K562 (cell line): ENCODE measurements at regions not wholly inside any gene's neighbourhood (a gene's known extent, or its start where the extent isn't known, plus 50 kb on each side); places are given as distances from the start of the nearest gene placed in this dataset.

Experiments
- ATAC-seq: fragments of 200-7000 bp; cut with Tn5 transposase; 3 replicates; pipeline ENCODE4 v1.9.1; 2020; ENCODE audit warnings: moderate library complexity
- BruUV-seq: library from RNA; stranded (reverse); fragments of 400-500 nt; replicated peaks from 2 replicates; lab custom pipeline; 2021; lab: Mats Ljungman, UMichigan
- CTCF ChIA-PET: fragments of 300-600 bp; formaldehyde crosslinking; extraction: SDS; loops from one replicate; lab custom pipeline; 2021; ENCODE audit warnings: low intra/inter-chr PET ratio; lab: Yijun Ruan, JAX
- POLR2A ChIA-PET: fragments of 300-600, 350-650 bp; sonication (Branson Sonifier 250); formaldehyde crosslinking; extraction: SDS; loops from one replicate; lab custom pipeline; 2021; ENCODE audit warnings: antibody characterized with exemption, inconsistent platforms; lab: Yijun Ruan, JAX
- DNase-seq, 4 experiments: peaks; one replicate each; pipeline versions ENCODE4 v3.0.0 to v3.0.0-alpha.2; 2011 to 2018; ENCODE audit warnings: low spot score in 3 of 4, mixed read lengths in 3 of 4; ENCODE audit errors: extremely low read depth in 1 of 4
- FAIRE-seq: peaks from 2 replicates; lab custom pipeline; 2011; peaks lifted over from hg19 to GRCh38; lab: Jason Lieb, UNC
- H2AFZ ChIP-seq: 2 replicates; pipeline ENCODE4 v1.6.0; 2011; ENCODE audit warnings: low read depth, low read length, control low read depth, inconsistent platforms
- H3K27ac ChIP-seq: fragments of 200-600 bp; 3 replicates; pipeline ENCODE4 v1.8.0; 2011; ENCODE audit warnings: low read depth, mild to moderate bottlenecking, control low read depth, inconsistent platforms, low read length, moderate library complexity, mixed read lengths; ENCODE audit errors: extremely low read depth
- H3K27me3 ChIP-seq, 2 experiments: fragments of 300-600 bp in 1 of 2; 2 replicates in 1 of 2; 3 replicates in 1 of 2; pipeline versions ENCODE4 v1.6.0 to v1.8.0; 2011; ENCODE audit warnings: inconsistent platforms in 2 of 2, low read length in 2 of 2, mild to moderate bottlenecking in 1 of 2, mixed read lengths in 1 of 2, moderate library complexity in 1 of 2; ENCODE audit not compliant: control insufficient read depth in 2 of 2, insufficient read depth in 2 of 2
- H3K36me3 ChIP-seq: fragments of 300-600 bp; 3 replicates; pipeline ENCODE4 v1.8.0; 2011; ENCODE audit warnings: mild to moderate bottlenecking, low read length, inconsistent platforms; ENCODE audit not compliant: control insufficient read depth, insufficient read depth
- H3K4me1 ChIP-seq, 2 experiments: fragments of 200-600 bp in 1 of 2; replicated peaks in 1 of 2; 2 replicates in 1 of 2; 3 replicates in 1 of 2; pipeline versions ENCODE4 v1.5.1 to v1.8.0; 2011; ENCODE audit warnings: inconsistent platforms in 2 of 2, low read length in 2 of 2, mild to moderate bottlenecking in 1 of 2, mixed read lengths in 1 of 2, moderate library complexity in 1 of 2; ENCODE audit not compliant: control insufficient read depth in 2 of 2, insufficient read depth in 2 of 2
- H3K4me2 ChIP-seq: 2 replicates; pipeline ENCODE4 v1.6.1; 2011; ENCODE audit warnings: low read length, control low read depth, inconsistent platforms, mixed read lengths; ENCODE audit not compliant: insufficient read depth
- H3K4me3 ChIP-seq: fragments of 200-600 bp; sonication (generic), shearing (Covaris generic); 2 replicates; pipeline ENCODE4 v1.5.1; 2016; ENCODE audit warnings: control low read depth, inconsistent platforms
- H3K79me2 ChIP-seq: fragments of 200-600 bp; 3 replicates; pipeline ENCODE4 v1.8.0; 2011; ENCODE audit warnings: low read length, inconsistent platforms; ENCODE audit not compliant: control insufficient read depth, insufficient read depth
- H3K9ac ChIP-seq, 2 experiments: 2 replicates each; pipeline versions ENCODE4 v1.6.0 to v1.6.1; 2011; ENCODE audit warnings: low read depth in 2 of 2, low read length in 2 of 2, control low read depth in 1 of 2, inconsistent platforms in 1 of 2, mild to moderate bottlenecking in 1 of 2, mixed read lengths in 1 of 2; ENCODE audit not compliant: insufficient read depth in 1 of 2
- H3K9me1 ChIP-seq: one replicate; pipeline ENCODE4 v1.6.0; 2011; ENCODE audit warnings: inconsistent platforms, mild to moderate bottlenecking, low read length, moderate library complexity; ENCODE audit not compliant: control insufficient read depth, insufficient read depth
- H3K9me3 ChIP-seq: replicated peaks from 2 replicates; pipeline ENCODE4 v1.5.1; 2011; ENCODE audit warnings: low read depth, low read length, inconsistent platforms; ENCODE audit not compliant: control insufficient read depth, insufficient read depth
- H4K20me1 ChIP-seq: replicated peaks from 2 replicates; pipeline ENCODE4 v1.6.1; 2011; ENCODE audit warnings: low read length, inconsistent platforms, mixed read lengths; ENCODE audit not compliant: control insufficient read depth, insufficient read depth
- BCLAF1 ChIP-seq, 2 experiments: fragments of 450-650 bp in 1 of 2; IDR thresholded peaks; 2 replicates each; pipeline ENCODE4 v1.6.1; 2011 to 2017; ENCODE audit warnings: low read depth in 2 of 2, antibody characterized with exemption in 1 of 2, borderline replicate concordance in 1 of 2, low read length in 1 of 2, mild to moderate bottlenecking in 1 of 2, mixed read lengths in 1 of 2; ENCODE audit not compliant: control insufficient read depth in 1 of 2
- C11orf30 ChIP-seq: fragments of 450-650 bp; IDR thresholded peaks from 2 replicates; pipeline ENCODE4 v1.6.1; 2016; ENCODE audit warnings: low read depth, mild to moderate bottlenecking
- JUNB ChIP-seq: fragments of 450-650 bp; formaldehyde crosslinking; conservative IDR thresholded peaks from 2 replicates; pipeline ENCODE4 v1.4.0; 2020; ENCODE audit warnings: mild to moderate bottlenecking
- MAFF ChIP-seq: IDR thresholded peaks from 2 replicates; pipeline ENCODE4 v1.6.1; 2012; ENCODE audit warnings: low read length, improper control_type of control experiment
- MAFK ChIP-seq: IDR thresholded peaks from 2 replicates; pipeline ENCODE4 v1.6.1; 2011; ENCODE audit warnings: low read length, improper control_type of control experiment
- U2AF2 ChIP-seq: fragments of 200-400 bp; formaldehyde crosslinking; optimal IDR thresholded peaks from 2 replicates; pipeline ENCODE3; 2017; ENCODE audit warnings: low read depth, mild to moderate bottlenecking, low read length
- ZFP36 ChIP-seq: fragments of 150-350 bp; IDR thresholded peaks from 2 replicates; pipeline ENCODE4 v1.6.1; 2018; ENCODE audit warnings: low read length, low read depth; ENCODE audit not compliant: partially characterized antibody
- WGBS: fragments of 100-300 bp; shearing (Covaris generic); methylation state at CpG from one replicate; pipeline ENCODE4 v1.1.6; 2016; ENCODE audit warnings: low coverage, mixed read lengths; ENCODE audit not compliant: insufficient coverage; ENCODE audit errors: missing lambda C conversion rate; 5-methylcytosine and 5-hydroxymethylcytosine counted together
- in situ Hi-C: fragments of 300-500 bp; cut with MboI; formaldehyde crosslinking; loops from 4 replicates; pipeline ENCODE4 v1.15.0; 2018; ENCODE audit warnings: inconsistent platforms, mixed read lengths
- intact Hi-C: fragments of 100-400 bp; cut with micrococcal nuclease; formaldehyde crosslinking; loops from 2 replicates; pipeline ENCODE4 v1.14.2; 2022

DNA sequence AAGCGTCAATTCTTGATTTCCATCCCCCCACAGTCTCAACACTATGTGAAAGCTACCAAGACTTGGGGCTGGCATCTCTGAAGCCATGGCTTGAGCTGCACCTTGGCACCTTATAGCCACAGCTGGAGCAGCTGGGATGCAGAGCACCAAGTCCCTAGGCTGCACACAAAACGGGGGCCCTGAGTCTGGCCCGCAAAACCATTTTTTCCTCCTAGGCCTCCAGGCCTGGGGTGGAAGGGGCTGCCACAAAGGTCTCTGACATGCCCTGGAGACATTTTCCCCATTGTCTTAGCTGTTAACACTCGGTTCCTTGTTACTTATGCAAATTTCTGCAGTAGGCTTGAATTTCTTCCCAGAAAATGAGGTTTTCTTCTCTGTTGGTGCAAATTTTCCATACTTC, 89.8 kb upstream of the GNAI1 start:
- Histone ChIP-seq H4K20me1 (no peaks in the 10 kb centered on the region), H3K36me3 (no peaks in the 10 kb centered on the region), H3K27ac (no peak overlapping the region), H3K79me2 (no peaks in the 10 kb centered on the region), H2AFZ (no peak overlapping the region), H3K9me3 (peaks cover 3% of the 10 kb centered on the region; the same call in 1 of the 2 replicates), H3K4me1 (no peaks in the 10 kb centered on the region), H3K9ac (no peak overlapping the region), H3K27me3 (no peaks in the 10 kb centered on the region), H3K4me3 (no peak overlapping the region), H3K4me2 (no peak overlapping the region), H3K9me1 (no peaks in the 10 kb centered on the region)
- no peak for DNase-seq
- peak; percentile 26 for TF ChIP-seq ZFP36
- no peak for TF ChIP-seq U2AF2
- WGBS = 0% methylated on average over 4 of the region's 4 CpGs
- FAIRE-seq = no peak
- BruUV-seq = no TSS peak
- intact Hi-C loops = no loop called here
- no peak for ATAC-seq
- CTCF ChIA-PET = no interaction called here
- in situ Hi-C loops = no loop called here
- POLR2A ChIA-PET = interaction anchor here (0.8 kb wide), 1 partner anchor 10 kb away, joined by 3 read pairs; no protein-coding TSS in a partner anchor

DNA sequence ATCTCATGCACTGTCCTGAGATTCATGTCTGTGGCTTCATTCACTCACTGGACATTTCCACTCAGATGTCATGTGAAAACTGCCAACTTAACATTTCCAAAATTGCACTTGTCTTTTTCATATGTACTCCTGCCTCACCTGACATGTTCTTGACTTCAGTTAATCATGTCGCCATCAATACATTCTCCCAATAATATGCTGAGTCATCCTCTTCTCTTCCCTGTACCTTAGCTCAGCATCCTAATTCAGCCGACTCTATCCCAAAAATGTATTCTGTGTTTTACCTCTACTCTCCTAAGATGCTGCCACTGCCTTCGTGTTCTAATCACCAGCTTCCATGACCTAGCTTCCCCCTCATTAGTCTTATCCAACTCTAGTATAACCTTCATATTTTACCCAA, 93.9 kb upstream of the GNAI1 start:
- intact Hi-C loops = no loop called here
- ATAC-seq (no peak), FAIRE-seq (no peak), DNase-seq (no peak)
- no peaks in the 10 kb centered on the region for H3K4me1 ChIP-seq
- H2AFZ ChIP-seq = no peak overlapping the region
- H3K9ac ChIP-seq = no peak overlapping the region
- WGBS = 2% methylated on average over 3 of the region's 3 CpGs
- no peaks in the 10 kb centered on the region for H3K36me3 ChIP-seq
- no peak overlapping the region for H3K4me3 ChIP-seq
- H3K27me3 ChIP-seq = no peaks in the 10 kb centered on the region
- H3K9me1 ChIP-seq = no peaks in the 10 kb centered on the region
- ChIA-PET POLR2A (no interaction called here), CTCF (no interaction called here)
- in situ Hi-C loops = no loop called here
- peaks cover 3% of the 10 kb centered on the region; the same call in 1 of the 2 replicates for H3K9me3 ChIP-seq
- no peak overlapping the region for H3K27ac ChIP-seq
- BruUV-seq = no TSS peak
- no peak overlapping the region for H3K4me2 ChIP-seq
- H4K20me1 ChIP-seq = no peaks in the 10 kb centered on the region
- H3K79me2 ChIP-seq = no peaks in the 10 kb centered on the region
- no peak for TF ChIP-seq BCLAF1 (IDR thresholded peaks at IDR 0.05; ENCODE audit: borderline replicate concordance in 1 of 2, control insufficient read depth in 1 of 2, low read depth in 2 of 2, low read length in 1 of 2)
- peak; percentile 31; the same call in 1 of the 2 replicates for TF ChIP-seq C11orf30
- TF ChIP-seq MAFF = peak; percentile 74
- TF ChIP-seq JUNB (CRISPR knock-in tag) = no peak
- peak; percentile 73 for TF ChIP-seq MAFK
